ENCODE measurements at regions not wholly inside any gene's neighbourhood (a gene's known extent, or its start where the extent isn't known, plus 50 kb on each side); places are given as distances from the start of the nearest gene placed in this dataset.

DNA sequence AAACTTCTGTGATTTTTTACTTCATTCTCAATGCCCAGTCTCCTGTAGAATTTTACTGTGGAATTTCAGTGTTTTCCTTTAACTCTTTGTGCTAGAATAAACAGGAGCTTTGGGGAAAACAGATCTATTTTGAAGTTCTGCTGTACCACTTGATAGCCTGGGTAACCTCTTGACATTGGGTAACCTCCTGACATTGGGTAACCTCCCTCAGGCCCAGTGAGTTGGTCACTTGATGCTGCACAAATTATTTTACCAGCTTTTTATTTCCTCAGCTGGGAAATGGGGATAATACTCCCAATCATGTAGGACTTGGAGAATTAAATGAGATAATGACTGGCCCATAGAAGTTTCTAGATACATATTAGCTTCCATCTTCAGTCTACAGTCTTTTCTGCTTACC is 137.3 kb upstream of the TOP1 start:
- Histone ChIP-seq H3K14ac (ENCODE audit: low read length) (no peak overlapping the region), H3K4ac (ENCODE audit: low read length) (no peak overlapping the region), H2BK15ac (ENCODE audit: low read length) (no peak overlapping the region), H3K27me3 (ENCODE audit: control insufficient read depth in 3 of 3, insufficient read depth in 3 of 3, low read depth in 1 of 3, low read length in 3 of 3) (peaks cover 0 to 11% (median 0%) of the 10 kb centered on the region in 3 experiments), H2BK12ac (ENCODE audit: low read length) (no peak overlapping the region), H4K8ac (ENCODE audit: low read depth, low read length) (no peak overlapping the region), H3K27ac (replicated peaks; ENCODE audit: low read length) (no peak overlapping the region), H2AFZ (ENCODE audit: low read length) (no peak overlapping the region), H3K4me1 (ENCODE audit: control insufficient read depth in 2 of 2, insufficient read depth in 1 of 2, low read depth in 1 of 2, low read length in 2 of 2) (no peaks in the 10 kb centered on the region), H3K4me3 (ENCODE audit: low read length in 2 of 2) (no peak overlapping the region), H3K9me3 (replicated peaks in 1 of 2; ENCODE audit: control insufficient read depth in 2 of 2, insufficient read depth in 1 of 2, low read depth in 1 of 2, low read length in 2 of 2) (no peaks in the 10 kb centered on the region), H3K36me3 (replicated peaks in 1 of 2; ENCODE audit: control insufficient read depth in 2 of 2, insufficient read depth in 2 of 2, low read length in 2 of 2) (no peaks in the 10 kb centered on the region), H3K23ac (ENCODE audit: low read depth, low read length, poor library complexity) (no peak overlapping the region), H3K4me2 (ENCODE audit: insufficient read depth, low read length, poor library complexity, severe bottlenecking) (no peak overlapping the region), H2BK5ac (ENCODE audit: low read length) (no peak overlapping the region), H3K9ac (ENCODE audit: low read depth, low read length, poor library complexity) (no peak overlapping the region), H3K18ac (ENCODE audit: low read length) (no peak overlapping the region), H2AK5ac (ENCODE audit: low read depth, low read length) (no peak overlapping the region), H2BK120ac (ENCODE audit: low read depth, low read length) (no peak overlapping the region), H4K91ac (ENCODE audit: low read depth, low read length, poor library complexity) (no peak overlapping the region), H3K79me1 (ENCODE audit: low read depth, low read length) (no peaks in the 10 kb centered on the region)
- DNase-seq (ENCODE audit: low spot score), result no peak

DNA sequence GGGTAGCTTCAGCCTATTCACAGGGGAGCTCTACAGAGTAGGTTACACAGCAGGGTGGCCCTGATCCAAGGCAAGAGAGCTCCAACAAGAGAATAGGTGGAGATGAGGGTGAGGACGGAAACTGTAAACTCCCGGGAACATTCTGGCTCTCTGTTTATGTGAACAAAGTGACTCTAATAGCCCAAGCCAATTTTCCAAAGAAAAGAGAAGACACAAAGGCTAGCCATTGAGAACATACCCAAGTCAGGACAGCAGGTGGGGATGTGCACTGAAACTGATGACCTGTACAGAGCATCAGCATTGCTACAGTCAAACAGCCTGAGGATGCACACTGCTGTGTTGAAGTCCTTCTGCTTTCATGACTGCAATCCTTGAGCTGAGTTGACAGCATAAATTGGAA is 136.0 kb upstream of the TOP1 start:
- no peak overlapping the region for H4K8ac ChIP-seq (ENCODE audit: low read depth, low read length)
- no peaks in the 10 kb centered on the region for H3K36me3 ChIP-seq (replicated peaks in 1 of 2; ENCODE audit: control insufficient read depth in 2 of 2, insufficient read depth in 2 of 2, low read length in 2 of 2)
- H3K18ac ChIP-seq (ENCODE audit: low read length), result no peak overlapping the region
- H2BK12ac ChIP-seq (ENCODE audit: low read length), result no peak overlapping the region
- peaks cover 0 to 2% of the 10 kb centered on the region in 2 donors for H3K4me1 ChIP-seq (ENCODE audit: control insufficient read depth in 2 of 2, insufficient read depth in 1 of 2, low read depth in 1 of 2, low read length in 2 of 2)
- no peak overlapping the region for H3K23ac ChIP-seq (ENCODE audit: low read depth, low read length, poor library complexity)
- no peak overlapping the region for H2AK5ac ChIP-seq (ENCODE audit: low read depth, low read length)
- no peak overlapping the region for H3K4ac ChIP-seq (ENCODE audit: low read length)
- H3K9me3 ChIP-seq (replicated peaks in 1 of 2; ENCODE audit: control insufficient read depth in 2 of 2, insufficient read depth in 1 of 2, low read depth in 1 of 2, low read length in 2 of 2), result no peaks in the 10 kb centered on the region
- H3K14ac ChIP-seq (ENCODE audit: low read length), result no peak overlapping the region
- peaks cover 0 to 5% (median 0%) of the 10 kb centered on the region in 3 experiments for H3K27me3 ChIP-seq (ENCODE audit: control insufficient read depth in 3 of 3, insufficient read depth in 3 of 3, low read depth in 1 of 3, low read length in 3 of 3)
- H2AFZ ChIP-seq (ENCODE audit: low read length), result no peak overlapping the region
- no peak overlapping the region for H3K4me2 ChIP-seq (ENCODE audit: insufficient read depth, low read length, poor library complexity, severe bottlenecking)
- H3K9ac ChIP-seq (ENCODE audit: low read depth, low read length, poor library complexity), result no peak overlapping the region
- no peak overlapping the region for H3K4me3 ChIP-seq (ENCODE audit: low read length in 2 of 2)
- no peak for DNase-seq (ENCODE audit: low spot score)
- H3K27ac ChIP-seq (replicated peaks; ENCODE audit: low read length), result no peak overlapping the region
- WGBS, 2 donors (ENCODE audit: extremely low coverage in 2 of 2, insufficient read length in 2 of 2, insufficient replicate concordance in 1 of 2), result no CpG with 5 or more reads among the region's 2 CpGs
- no peak overlapping the region for H2BK15ac ChIP-seq (ENCODE audit: low read length)
- H2BK5ac ChIP-seq (ENCODE audit: low read length), result no peak overlapping the region
- H2BK120ac ChIP-seq (ENCODE audit: low read depth, low read length), result no peak overlapping the region
- H4K91ac ChIP-seq (ENCODE audit: low read depth, low read length, poor library complexity), result no peak overlapping the region
- no peaks in the 10 kb centered on the region for H3K79me1 ChIP-seq (ENCODE audit: low read depth, low read length)

DNA sequence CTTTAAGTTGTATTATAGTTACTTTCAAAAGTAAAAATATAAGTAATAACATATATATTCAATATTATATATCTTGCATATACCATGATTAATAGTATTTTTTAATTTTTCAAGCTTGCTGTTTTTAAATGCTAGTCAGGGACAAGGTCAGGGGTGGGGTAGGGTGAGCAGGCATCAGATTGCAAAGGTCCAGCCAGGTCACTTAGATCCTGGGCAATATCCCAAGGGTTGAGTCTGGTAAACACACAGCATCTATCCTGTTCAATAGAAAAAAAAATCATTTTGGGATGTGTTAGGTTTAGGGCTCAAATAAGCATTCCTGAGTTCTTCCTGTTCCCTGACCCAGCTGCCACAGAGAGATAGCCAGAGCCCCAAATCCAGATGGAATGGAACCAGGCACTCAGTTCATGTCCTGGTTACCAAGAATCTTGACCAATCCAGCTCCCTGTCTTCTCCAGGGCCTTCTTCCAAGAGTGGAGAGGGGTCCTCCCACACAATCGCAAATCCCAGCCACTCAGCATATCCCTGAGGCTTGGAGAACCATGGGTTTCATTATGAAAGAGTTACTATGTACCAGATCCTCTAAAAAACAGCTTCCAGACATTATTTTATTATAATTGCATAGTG is 134.9 kb upstream of the TOP1 start:
- Histone ChIP-seq H3K14ac (ENCODE audit: low read length) (no peak overlapping the region), H3K4me3 (ENCODE audit: low read length in 2 of 2) (no peak overlapping the region), H4K91ac (ENCODE audit: low read depth, low read length, poor library complexity) (no peak overlapping the region), H3K36me3 (replicated peaks in 1 of 2; ENCODE audit: control insufficient read depth in 2 of 2, insufficient read depth in 2 of 2, low read length in 2 of 2) (no peaks in the 10 kb centered on the region), H3K4me2 (ENCODE audit: insufficient read depth, low read length, poor library complexity, severe bottlenecking) (no peak overlapping the region), H3K23ac (ENCODE audit: low read depth, low read length, poor library complexity) (no peak overlapping the region), H4K8ac (ENCODE audit: low read depth, low read length) (no peak overlapping the region), H3K79me1 (ENCODE audit: low read depth, low read length) (no peaks in the 10 kb centered on the region), H2BK12ac (ENCODE audit: low read length) (no peak overlapping the region), H2AK5ac (ENCODE audit: low read depth, low read length) (no peak overlapping the region), H3K9ac (ENCODE audit: low read depth, low read length, poor library complexity) (no peak overlapping the region), H2BK120ac (ENCODE audit: low read depth, low read length) (no peak overlapping the region), H2AFZ (ENCODE audit: low read length) (no peak overlapping the region), H3K4ac (ENCODE audit: low read length) (no peak overlapping the region), H3K27me3 (ENCODE audit: control insufficient read depth in 3 of 3, insufficient read depth in 3 of 3, low read depth in 1 of 3, low read length in 3 of 3) (peaks cover 0 to 5% (median 0%) of the 10 kb centered on the region in 3 experiments), H3K18ac (ENCODE audit: low read length) (no peak overlapping the region), H2BK5ac (ENCODE audit: low read length) (no peak overlapping the region), H3K9me3 (replicated peaks in 1 of 2; ENCODE audit: control insufficient read depth in 2 of 2, insufficient read depth in 1 of 2, low read depth in 1 of 2, low read length in 2 of 2) (no peaks in the 10 kb centered on the region), H2BK15ac (ENCODE audit: low read length) (no peak overlapping the region), H3K27ac (replicated peaks; ENCODE audit: low read length) (no peak overlapping the region), H3K4me1 (ENCODE audit: control insufficient read depth in 2 of 2, insufficient read depth in 1 of 2, low read depth in 1 of 2, low read length in 2 of 2) (peaks cover 0 to 2% of the 10 kb centered on the region in 2 donors)
- DNase-seq (ENCODE audit: low spot score), result no peak
- WGBS, 2 donors (ENCODE audit: extremely low coverage in 2 of 2, insufficient read length in 2 of 2, insufficient replicate concordance in 1 of 2), result no CpG with 5 or more reads among the region's 1 CpG

DNA sequence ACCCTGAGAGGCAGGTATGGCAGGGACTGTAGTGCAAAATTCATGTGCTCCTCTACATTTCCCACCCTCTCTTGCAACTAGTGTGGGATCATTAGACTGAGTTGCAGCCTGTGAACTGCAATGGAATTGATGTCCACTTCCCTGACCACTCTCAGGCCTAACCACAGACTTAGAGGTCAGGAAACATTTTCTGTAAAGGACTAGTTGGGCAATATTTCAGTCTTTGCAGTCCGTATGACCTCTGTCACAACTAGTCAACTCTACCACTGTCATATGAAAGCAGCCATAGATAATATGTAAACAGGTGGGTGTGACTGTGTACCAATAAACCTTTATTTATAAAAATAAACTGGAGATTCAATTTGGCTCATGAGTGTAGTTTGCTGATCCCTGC is 134.4 kb upstream of the TOP1 start:
- Histone ChIP-seq H3K4me2 (ENCODE audit: insufficient read depth, low read length, poor library complexity, severe bottlenecking) (no peak overlapping the region), H2BK120ac (ENCODE audit: low read depth, low read length) (no peak overlapping the region), H2AFZ (ENCODE audit: low read length) (no peak overlapping the region), H2BK15ac (ENCODE audit: low read length) (no peak overlapping the region), H2BK5ac (ENCODE audit: low read length) (no peak overlapping the region), H3K4me3 (ENCODE audit: low read length in 2 of 2) (no peak overlapping the region), H3K23ac (ENCODE audit: low read depth, low read length, poor library complexity) (no peak overlapping the region), H4K8ac (ENCODE audit: low read depth, low read length) (no peak overlapping the region), H3K27me3 (ENCODE audit: control insufficient read depth in 3 of 3, insufficient read depth in 3 of 3, low read depth in 1 of 3, low read length in 3 of 3) (peaks cover 0 to 5% (median 0%) of the 10 kb centered on the region in 3 experiments), H3K79me1 (ENCODE audit: low read depth, low read length) (no peaks in the 10 kb centered on the region), H3K9me3 (replicated peaks in 1 of 2; ENCODE audit: control insufficient read depth in 2 of 2, insufficient read depth in 1 of 2, low read depth in 1 of 2, low read length in 2 of 2) (no peaks in the 10 kb centered on the region), H3K18ac (ENCODE audit: low read length) (no peak overlapping the region), H3K9ac (ENCODE audit: low read depth, low read length, poor library complexity) (no peak overlapping the region), H2AK5ac (ENCODE audit: low read depth, low read length) (no peak overlapping the region), H3K36me3 (replicated peaks in 1 of 2; ENCODE audit: control insufficient read depth in 2 of 2, insufficient read depth in 2 of 2, low read length in 2 of 2) (no peaks in the 10 kb centered on the region), H3K27ac (replicated peaks; ENCODE audit: low read length) (no peak overlapping the region), H3K4ac (ENCODE audit: low read length) (no peak overlapping the region), H2BK12ac (ENCODE audit: low read length) (no peak overlapping the region), H3K14ac (ENCODE audit: low read length) (no peak overlapping the region), H3K4me1 (ENCODE audit: control insufficient read depth in 2 of 2, insufficient read depth in 1 of 2, low read depth in 1 of 2, low read length in 2 of 2) (peaks cover 0 to 2% of the 10 kb centered on the region in 2 donors), H4K91ac (ENCODE audit: low read depth, low read length, poor library complexity) (no peak overlapping the region)
- no CpG with 5 or more reads among the region's 1 CpG for WGBS, 2 donors (ENCODE audit: extremely low coverage in 2 of 2, insufficient read length in 2 of 2, insufficient replicate concordance in 1 of 2)
- DNase-seq (ENCODE audit: low spot score), result no peak

Data from neuronal stem cell (in vitro differentiated cells).